ENCODE measurements at regions not wholly inside any gene's neighbourhood (a gene's known extent, or its start where the extent isn't known, plus 50 kb on each side); places are given as distances from the start of the nearest gene placed in this dataset.

DNA sequence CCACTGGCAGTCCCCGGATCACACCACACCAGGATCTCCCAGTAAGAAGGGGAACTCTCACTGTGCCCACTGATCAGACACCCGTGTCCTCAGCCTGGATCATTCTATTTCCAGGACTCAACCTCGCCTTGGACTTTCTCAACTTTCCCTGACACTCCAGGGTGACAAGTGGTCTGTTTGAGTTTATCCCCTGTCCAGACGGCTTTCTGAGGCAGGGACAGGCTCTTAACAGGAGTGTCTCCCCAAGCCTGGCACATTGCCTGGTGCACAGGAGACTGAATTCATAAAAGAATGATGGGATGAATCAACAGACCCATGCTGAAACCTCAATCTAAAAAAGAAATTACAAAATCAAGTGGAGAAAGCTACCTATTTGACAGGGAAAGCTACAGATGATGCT is 606.6 kb downstream of the EFNB2 start:
- no peak overlapping the region for H3K27ac Mint-ChIP-seq
- no peaks in the 10 kb centered on the region for H3K9me3 Mint-ChIP-seq
- ChIA-PET POLR2A (no interaction called here), CTCF (no interaction called here)
- no peak overlapping the region for H3K4me3 Mint-ChIP-seq
- peaks cover 2% of the 10 kb centered on the region for H3K27me3 Mint-ChIP-seq
- no peak for ATAC-seq
- no peaks in the 10 kb centered on the region for H3K4me1 Mint-ChIP-seq (ENCODE audit: low read depth)
- no peaks in the 10 kb centered on the region for H3K36me3 Mint-ChIP-seq (ENCODE audit: low read depth)
- intact Hi-C loops (cut with micrococcal nuclease) = no loop called here
- TF ChIP-seq, protein P1, sequence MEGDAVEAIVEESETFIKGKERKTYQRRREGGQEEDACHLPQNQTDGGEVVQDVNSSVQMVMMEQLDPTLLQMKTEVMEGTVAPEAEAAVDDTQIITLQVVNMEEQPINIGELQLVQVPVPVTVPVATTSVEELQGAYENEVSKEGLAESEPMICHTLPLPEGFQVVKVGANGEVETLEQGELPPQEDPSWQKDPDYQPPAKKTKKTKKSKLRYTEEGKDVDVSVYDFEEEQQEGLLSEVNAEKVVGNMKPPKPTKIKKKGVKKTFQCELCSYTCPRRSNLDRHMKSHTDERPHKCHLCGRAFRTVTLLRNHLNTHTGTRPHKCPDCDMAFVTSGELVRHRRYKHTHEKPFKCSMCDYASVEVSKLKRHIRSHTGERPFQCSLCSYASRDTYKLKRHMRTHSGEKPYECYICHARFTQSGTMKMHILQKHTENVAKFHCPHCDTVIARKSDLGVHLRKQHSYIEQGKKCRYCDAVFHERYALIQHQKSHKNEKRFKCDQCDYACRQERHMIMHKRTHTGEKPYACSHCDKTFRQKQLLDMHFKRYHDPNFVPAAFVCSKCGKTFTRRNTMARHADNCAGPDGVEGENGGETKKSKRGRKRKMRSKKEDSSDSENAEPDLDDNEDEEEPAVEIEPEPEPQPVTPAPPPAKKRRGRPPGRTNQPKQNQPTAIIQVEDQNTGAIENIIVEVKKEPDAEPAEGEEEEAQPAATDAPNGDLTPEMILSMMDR (IDR thresholded peaks at IDR 0.05) = no peak
- no peak for DNase-seq

DNA sequence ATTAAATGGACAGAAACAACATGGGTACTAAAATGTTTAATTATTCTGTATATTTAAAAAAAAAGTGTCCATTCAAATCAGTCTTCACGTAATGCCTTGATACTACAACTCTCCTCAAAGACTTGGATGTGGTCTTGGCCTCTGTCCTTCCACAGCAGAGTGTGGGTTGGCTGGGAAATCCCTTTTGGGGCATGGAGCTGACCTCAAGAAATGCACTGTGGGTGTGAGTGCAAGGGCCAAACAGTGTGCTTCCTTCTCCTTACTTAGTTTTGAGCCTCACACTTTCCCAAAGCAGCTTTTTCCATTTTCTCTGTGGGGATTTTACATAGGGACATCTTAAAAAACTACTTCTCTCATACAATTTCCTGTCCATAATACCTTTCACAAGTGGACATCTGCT is 607.4 kb downstream of the EFNB2 start:
- TF ChIP-seq, protein P1 (IDR thresholded peaks at IDR 0.05) = no peak
- no peaks in the 10 kb centered on the region for H3K4me1 Mint-ChIP-seq (ENCODE audit: low read depth)
- peaks cover 2% of the 10 kb centered on the region for H3K27me3 Mint-ChIP-seq
- ATAC-seq (no peak), DNase-seq (no peak)
- no peaks in the 10 kb centered on the region for H3K9me3 Mint-ChIP-seq
- ChIA-PET POLR2A (no interaction called here), CTCF (no interaction called here)
- no peak overlapping the region for H3K4me3 Mint-ChIP-seq
- intact Hi-C loops (cut with micrococcal nuclease) = no loop called here
- no peaks in the 10 kb centered on the region for H3K36me3 Mint-ChIP-seq (ENCODE audit: low read depth)
- no peak overlapping the region for H3K27ac Mint-ChIP-seq

DNA sequence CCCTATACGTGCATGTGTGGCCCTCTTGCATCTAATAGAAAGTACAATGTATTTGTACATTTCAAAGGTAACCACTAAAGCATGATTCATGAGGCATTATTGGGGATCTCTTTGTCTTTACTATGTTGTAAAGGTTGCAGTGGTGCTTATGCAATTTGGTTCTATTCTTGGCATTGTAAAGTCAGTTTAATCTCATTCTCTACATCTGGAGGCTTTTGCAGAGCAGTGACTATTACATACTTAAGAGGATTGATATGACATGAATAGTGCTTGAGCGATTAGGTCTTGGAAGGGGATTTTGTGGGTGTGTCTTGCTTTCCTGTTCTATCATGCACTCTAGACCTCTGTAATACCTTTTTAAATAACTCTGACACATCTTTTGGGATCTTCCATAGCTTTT is 610.0 kb downstream of the EFNB2 start:
- no peaks in the 10 kb centered on the region for H3K36me3 Mint-ChIP-seq (ENCODE audit: low read depth)
- H3K4me1 Mint-ChIP-seq (ENCODE audit: low read depth) = no peaks in the 10 kb centered on the region
- TF ChIP-seq, protein P1 (IDR thresholded peaks at IDR 0.05) = no peak
- H3K9me3 Mint-ChIP-seq = no peaks in the 10 kb centered on the region
- intact Hi-C loops (cut with micrococcal nuclease) = no loop called here
- ChIA-PET POLR2A (no interaction called here), CTCF (no interaction called here)
- ATAC-seq (no peak), DNase-seq (no peak)
- H3K4me3 Mint-ChIP-seq = no peak overlapping the region
- no peak overlapping the region for H3K27ac Mint-ChIP-seq
- H3K27me3 Mint-ChIP-seq = peaks cover 3% of the 10 kb centered on the region

DNA sequence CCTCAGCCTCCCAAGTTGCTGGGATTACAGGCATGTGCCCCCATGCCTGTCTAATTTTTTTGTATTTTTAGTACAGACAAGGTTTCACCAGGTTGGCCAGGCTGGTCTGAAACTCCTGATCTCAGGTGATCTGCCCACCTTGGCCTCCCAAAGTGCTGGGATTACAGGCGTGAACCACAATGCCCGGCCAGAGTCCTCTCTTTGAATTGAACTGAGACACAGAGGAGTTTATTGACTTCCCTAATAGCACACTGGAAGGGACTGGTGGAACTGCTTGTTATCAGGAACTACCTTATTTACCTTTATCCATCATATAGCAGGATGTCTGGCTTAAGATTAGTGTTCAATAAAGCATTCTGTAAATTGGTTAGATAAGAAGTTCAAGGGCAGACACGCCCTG is 613.8 kb downstream of the EFNB2 start:
- Mint-ChIP-seq H3K36me3 (ENCODE audit: low read depth) (no peaks in the 10 kb centered on the region), H3K27ac (no peak overlapping the region), H3K4me3 (no peak overlapping the region), H3K4me1 (ENCODE audit: low read depth) (no peaks in the 10 kb centered on the region), H3K9me3 (no peaks in the 10 kb centered on the region), H3K27me3 (peaks cover 1% of the 10 kb centered on the region)
- DNase-seq (no peak), ATAC-seq (no peak)
- POLR2A ChIA-PET = no interaction called here
- intact Hi-C loops (cut with micrococcal nuclease) = no loop called here
- CTCF ChIA-PET = no interaction called here
- TF ChIP-seq, protein P1 (IDR thresholded peaks at IDR 0.05) = no peak

DNA sequence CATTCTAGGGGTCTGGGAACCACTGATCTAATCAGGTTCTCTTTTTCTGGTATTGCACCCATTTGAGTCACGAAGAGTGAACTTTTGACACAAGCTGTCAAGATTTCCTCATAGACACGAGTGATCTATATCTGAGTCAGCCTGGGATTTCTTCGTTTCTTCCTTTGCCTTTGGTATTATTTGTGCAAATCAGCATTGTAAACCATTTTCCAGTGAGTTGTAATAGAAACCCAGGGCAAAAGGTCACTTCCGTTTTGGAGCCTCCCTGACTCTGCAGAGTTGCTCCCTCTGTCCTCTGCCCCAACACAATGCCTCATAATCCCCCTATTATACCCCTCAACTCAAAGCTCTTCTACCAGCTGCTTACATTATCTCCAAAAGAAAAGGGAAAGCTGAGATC is 615.1 kb downstream of the EFNB2 start:
- Mint-ChIP-seq H3K36me3 (ENCODE audit: low read depth) (no peaks in the 10 kb centered on the region), H3K9me3 (no peaks in the 10 kb centered on the region), H3K4me3 (no peak overlapping the region), H3K27ac (no peak overlapping the region), H3K27me3 (peaks cover 1% of the 10 kb centered on the region), H3K4me1 (ENCODE audit: low read depth) (no peaks in the 10 kb centered on the region)
- DNase-seq (no peak), ATAC-seq (no peak)
- POLR2A ChIA-PET = no interaction called here
- TF ChIP-seq, protein P1 (IDR thresholded peaks at IDR 0.05) = no peak
- CTCF ChIA-PET = no interaction called here
- intact Hi-C loops (cut with micrococcal nuclease) = no loop called here

Data from activated CD8-positive, alpha-beta T cell treated with anti-CD3 and anti-CD28 coated beads for 36 hours (primary cell).